H1 (cell line): ENCODE measurements at regions not wholly inside any gene's neighbourhood (a gene's known extent, or its start where the extent isn't known, plus 50 kb on each side); places are given as distances from the start of the nearest gene placed in this dataset.
"Not testable (repeated sequence)": the region's sequence is repeated elsewhere in the genome, so short reads cannot be mapped to it uniquely, and the experiment has no call there.

Experiments used
- CTCF ChIA-PET: fragments of 300-600 bp; sonication (Branson Sonifier 250); formaldehyde crosslinking; loops from one replicate; lab custom pipeline; 2021; ENCODE audit not compliant: partially characterized antibody; lab: Charles Lee
- POLR2A ChIA-PET: fragments of 300-600 bp; sonication (Branson Sonifier 250); formaldehyde crosslinking; loops from one replicate; lab custom pipeline; 2021; ENCODE audit warnings: inconsistent platforms; ENCODE audit not compliant: partially characterized antibody; lab: Charles Lee
- DNase-seq, 2 experiments: peaks; one replicate each; pipeline versions ENCODE4 v3.0.0 to v3.0.0-alpha.2; 2010 to 2022; ENCODE audit warnings: low spot score in 2 of 2, low read depth in 1 of 2, mixed read lengths in 1 of 2
- FAIRE-seq: peaks from 2 replicates; lab custom pipeline; 2011; peaks lifted over from hg19 to GRCh38; lab: Jason Lieb, UNC
- H2AFZ ChIP-seq: 2 replicates; pipeline ENCODE4 v1.8.1; 2012; ENCODE audit warnings: low read length, inconsistent platforms
- H2AK5ac ChIP-seq: 2 replicates; pipeline ENCODE4 v1.6.1; 2013; ENCODE audit warnings: low read depth, low read length
- H2BK120ac ChIP-seq: replicated peaks from 2 replicates; pipeline ENCODE3; 2013; ENCODE audit warnings: low read depth, low read length, inconsistent platforms
- H2BK12ac ChIP-seq: 2 replicates; pipeline ENCODE4 v1.6.1; 2013; ENCODE audit warnings: low read depth, low read length
- H2BK15ac ChIP-seq: 2 replicates; pipeline ENCODE4 v1.6.1; 2013; ENCODE audit warnings: low read length
- H2BK20ac ChIP-seq: 2 replicates; pipeline ENCODE4 v1.6.1; 2013; ENCODE audit warnings: low read length
- H2BK5ac ChIP-seq: 2 replicates; pipeline ENCODE4 v1.6.1; 2013; ENCODE audit warnings: low read depth, low read length
- H3K14ac ChIP-seq: 2 replicates; pipeline ENCODE4 v1.6.1; 2013; ENCODE audit warnings: inconsistent platforms; ENCODE audit not compliant: insufficient read length
- H3K18ac ChIP-seq: 2 replicates; pipeline ENCODE4 v1.6.1; 2013; ENCODE audit warnings: low read length; ENCODE audit errors: extremely low read depth
- H3K23ac ChIP-seq: 2 replicates; pipeline ENCODE4 v1.6.1; 2013; ENCODE audit warnings: inconsistent platforms; ENCODE audit not compliant: insufficient read length
- H3K23me2 ChIP-seq: 2 replicates; pipeline ENCODE4 v1.6.1; 2013; ENCODE audit warnings: low read depth, low read length
- H3K27ac ChIP-seq: 2 replicates; pipeline ENCODE4 v1.6.1; 2011; ENCODE audit warnings: low read depth, low read length, inconsistent platforms
- H3K27me3 ChIP-seq, 4 experiments: replicated peaks in 1 of 4; 1 replicate in 1 of 4; 2 replicates in 3 of 4; pipeline versions ENCODE4 v1.6.1 to v1.8.1; 2011 to 2013; ENCODE audit warnings: low read length in 3 of 4, mild to moderate bottlenecking in 3 of 4, inconsistent platforms in 2 of 4, mixed read lengths in 2 of 4, moderate library complexity in 1 of 4; ENCODE audit not compliant: control insufficient read depth in 3 of 4, insufficient read depth in 3 of 4; ENCODE audit errors: extremely low read depth in 1 of 4
- H3K36me3 ChIP-seq, 4 experiments: 2 replicates each; pipeline versions ENCODE4 v1.6.1 to v1.8.1; 2011 to 2013; ENCODE audit warnings: mild to moderate bottlenecking in 4 of 4, low read length in 3 of 4, moderate library complexity in 2 of 4, control low read depth in 1 of 4, inconsistent platforms in 1 of 4; ENCODE audit not compliant: insufficient read depth in 4 of 4, control insufficient read depth in 2 of 4
- H3K4ac ChIP-seq: replicated peaks from 2 replicates; pipeline ENCODE3; 2013; ENCODE audit warnings: low read length, low read depth, mixed read lengths, inconsistent platforms; ENCODE audit not compliant: insufficient read length
- H3K4me1 ChIP-seq, 4 experiments: replicated peaks in 1 of 4; 1 replicate in 1 of 4; 2 replicates in 3 of 4; pipeline versions ENCODE4 v1.6.1 to v1.8.1; 2011 to 2013; ENCODE audit warnings: low read length in 3 of 4, inconsistent platforms in 2 of 4, mixed read lengths in 1 of 4; ENCODE audit not compliant: insufficient read depth in 4 of 4, control insufficient read depth in 3 of 4
- H3K4me2 ChIP-seq, 2 experiments: 2 replicates each; pipeline versions ENCODE4 v1.6.1 to v1.8.1; 2011 to 2013; ENCODE audit warnings: low read depth in 2 of 2, low read length in 2 of 2, control low read depth in 1 of 2, inconsistent platforms in 1 of 2, mild to moderate bottlenecking in 1 of 2; ENCODE audit not compliant: insufficient read depth in 1 of 2
- H3K4me3 ChIP-seq, 4 experiments: fragments of 200-600, 300-600 bp in 1 of 4; sonication (generic), shearing (Covaris generic), sonication (Bioruptor Twin) in 1 of 4; 2 replicates each; pipeline versions ENCODE4 v1.5.1 to v1.8.1; 2011 to 2016; ENCODE audit warnings: low read length in 4 of 4, low read depth in 3 of 4, control low read depth in 2 of 4, inconsistent platforms in 2 of 4, mild to moderate bottlenecking in 2 of 4, mixed read lengths in 1 of 4, moderate library complexity in 1 of 4; ENCODE audit not compliant: insufficient read depth in 2 of 4; ENCODE audit errors: extremely low read depth in 1 of 4
- H3K56ac ChIP-seq: replicated peaks from 2 replicates; pipeline ENCODE3; 2013; ENCODE audit warnings: low read depth, mild to moderate bottlenecking, mixed read lengths, low read length, inconsistent platforms; ENCODE audit not compliant: insufficient read length
- H3K79me1 ChIP-seq: 2 replicates; pipeline ENCODE4 v1.6.1; 2013; ENCODE audit warnings: low read depth, low read length, control low read depth
- H3K79me2 ChIP-seq, 2 experiments: 2 replicates each; pipeline versions ENCODE4 v1.6.1 to v1.8.1; 2012 to 2013; ENCODE audit warnings: low read length in 2 of 2, mild to moderate bottlenecking in 2 of 2, inconsistent platforms in 1 of 2; ENCODE audit not compliant: insufficient read depth in 2 of 2, control insufficient read depth in 1 of 2
- H3K9ac ChIP-seq, 4 experiments: replicated peaks in 1 of 4; 1 replicate in 1 of 4; 2 replicates in 3 of 4; pipeline versions ENCODE4 v1.6.1 to v1.8.1; 2011 to 2013; ENCODE audit warnings: low read depth in 3 of 4, low read length in 3 of 4, control low read depth in 2 of 4, mild to moderate bottlenecking in 2 of 4, moderate library complexity in 2 of 4, inconsistent platforms in 1 of 4; ENCODE audit errors: extremely low read depth in 1 of 4
- H3K9me3 ChIP-seq, 2 experiments: 2 replicates each; pipeline versions ENCODE4 v1.6.1 to v1.8.1; 2012 to 2013; ENCODE audit warnings: mild to moderate bottlenecking in 2 of 2, moderate library complexity in 2 of 2, control low read depth in 1 of 2, inconsistent platforms in 1 of 2, low read depth in 1 of 2, low read length in 1 of 2, mixed read lengths in 1 of 2; ENCODE audit not compliant: insufficient read depth in 2 of 2
- H4K20me1 ChIP-seq, 2 experiments: replicated peaks in 1 of 2; 2 replicates each; pipeline versions ENCODE3 to v1.8.1; 2011 to 2013; ENCODE audit warnings: inconsistent platforms in 2 of 2, low read length in 2 of 2, mild to moderate bottlenecking in 1 of 2; ENCODE audit not compliant: insufficient read depth in 2 of 2, control insufficient read depth in 1 of 2
- H4K5ac ChIP-seq: 2 replicates; pipeline ENCODE4 v1.6.1; 2013; ENCODE audit warnings: low read length, low read depth, mixed read lengths, inconsistent platforms; ENCODE audit not compliant: insufficient read length
- H4K8ac ChIP-seq: 2 replicates; pipeline ENCODE4 v1.8.0; 2013; ENCODE audit warnings: mild to moderate bottlenecking, moderate library complexity, low read length, inconsistent platforms; ENCODE audit not compliant: insufficient read depth; ENCODE audit errors: extremely low read depth
- H4K91ac ChIP-seq: replicated peaks from 2 replicates; pipeline ENCODE3; 2013; ENCODE audit warnings: low read length, mixed read lengths, inconsistent platforms; ENCODE audit not compliant: insufficient read length
- WGBS, 2 experiments: shearing (Covaris generic) in 1 of 2; methylation state at CpG; one replicate each; pipeline versions ENCODE4 v1.1.6 to v1.1.7; 2013 to 2015; ENCODE audit warnings: low lambda C conversion rate in 2 of 2, mixed read lengths in 2 of 2, inconsistent platforms in 1 of 2, low coverage in 1 of 2, missing lambda C conversion rate in 1 of 2; ENCODE audit not compliant: insufficient replicate concordance in 2 of 2, insufficient coverage in 1 of 2, insufficient read length in 1 of 2; ENCODE audit errors: extremely low coverage in 1 of 2, missing lambda C conversion rate in 1 of 2; 5-methylcytosine and 5-hydroxymethylcytosine counted together

- H2BK12ac ChIP-seq, H3K36me3 ChIP-seq, H3K27me3 ChIP-seq, H3K79me1 ChIP-seq, H2BK15ac ChIP-seq, H4K8ac ChIP-seq, H3K56ac ChIP-seq, H3K27ac ChIP-seq, H3K23ac ChIP-seq, H2AK5ac ChIP-seq, H3K4ac ChIP-seq, H2BK20ac ChIP-seq, H3K79me2 ChIP-seq, H2BK5ac ChIP-seq, H4K5ac ChIP-seq, FAIRE-seq, H2BK120ac ChIP-seq, H3K4me3 ChIP-seq, DNase-seq, H3K23me2 ChIP-seq, H3K9ac ChIP-seq, H3K14ac ChIP-seq, H3K9me3 ChIP-seq, H4K20me1 ChIP-seq, H2AFZ ChIP-seq, H3K4me1 ChIP-seq, H3K4me2 ChIP-seq, H3K18ac ChIP-seq, H4K91ac ChIP-seq: not testable (repeated sequence)
- POLR2A ChIA-PET, result interaction anchor here (0.8 kb wide), 1 partner anchor 58 kb away, joined by 3 read pairs; no protein-coding TSS in a partner anchor
- 100% methylated on average over 11 of the region's 34 CpGs; no CpG with 5 or more reads in 1 of the 2 experiments for WGBS, 2 experiments
- CTCF ChIA-PET, result interaction anchor here (0.7 to 7.3 kb wide), 8 partner anchors 12 to 270 kb away, joined by 3 to 53 read pairs (median 4); no protein-coding TSS in a partner anchor
Measured at GRCh38 chr6:30816296-30816695, 68.0 kb upstream of the DDR1 start.

- H2BK20ac ChIP-seq, DNase-seq, H2BK120ac ChIP-seq, H3K27me3 ChIP-seq, H2BK5ac ChIP-seq, H3K23me2 ChIP-seq, H3K14ac ChIP-seq, FAIRE-seq, H2BK12ac ChIP-seq, H2AFZ ChIP-seq, H4K8ac ChIP-seq, H3K36me3 ChIP-seq, H3K4me1 ChIP-seq, H4K20me1 ChIP-seq, H3K9me3 ChIP-seq, H2BK15ac ChIP-seq, H3K18ac ChIP-seq, H3K4me3 ChIP-seq, H4K5ac ChIP-seq, H4K91ac ChIP-seq, H3K27ac ChIP-seq, H3K23ac ChIP-seq, H3K4me2 ChIP-seq, H3K56ac ChIP-seq, POLR2A ChIA-PET, H3K4ac ChIP-seq, H3K79me2 ChIP-seq, H3K9ac ChIP-seq, H2AK5ac ChIP-seq, H3K79me1 ChIP-seq: not testable (repeated sequence)
- CTCF ChIA-PET, result interaction anchor here (0.8 to 7.3 kb wide), 7 partner anchors 13 to 272 kb away, joined by 3 to 53 read pairs (median 4); no protein-coding TSS in a partner anchor
- WGBS, 2 experiments, result 88% methylated on average over 10 of the region's 12 CpGs; no CpG with 5 or more reads in 1 of the 2 experiments
Measured at GRCh38 chr6:30815041-30815742, 69.1 kb upstream of the DDR1 start.
